B cell (primary cell): ENCODE measurements at regions not wholly inside any gene's neighbourhood (a gene's known extent, or its start where the extent isn't known, plus 50 kb on each side); places are given as distances from the start of the nearest gene placed in this dataset.

Experiments used
- ATAC-seq: fragments of 200-7000 bp; cut with Tn5 transposase; one replicate; pipeline ENCODE4 v1.10.0; 2021; ENCODE audit warnings: low read depth, mild to moderate bottlenecking, moderate number of reproducible peaks, moderate library complexity
- CTCF ChIA-PET: fragments of 350-600 bp; sonication (Branson Sonifier 250); formaldehyde crosslinking; loops from one replicate; lab custom pipeline; 2021; ENCODE audit warnings: antibody characterized with exemption, inconsistent platforms; lab: Charles Lee
- POLR2A ChIA-PET: fragments of 350-600 bp; sonication (Branson Sonifier 250); formaldehyde crosslinking; loops from one replicate; lab custom pipeline; 2021; ENCODE audit warnings: antibody characterized with exemption; lab: Charles Lee
- DNase-seq: peaks from one replicate; pipeline ENCODE4 v3.0.0; 2013
- H2AFZ ChIP-seq: 2 replicates; pipeline ENCODE4 v1.6.1; 2012; ENCODE audit warnings: mild to moderate bottlenecking, low read depth, low read length; ENCODE audit not compliant: insufficient read depth, poor library complexity, severe bottlenecking
- H3K27ac ChIP-seq, 2 donors: 1 replicate in 1 of 2; 2 replicates in 1 of 2; pipeline ENCODE4 v1.5.1; 2012 to 2013; ENCODE audit warnings: low read length in 2 of 2, mild to moderate bottlenecking in 2 of 2, moderate library complexity in 1 of 2
- H3K27me3 ChIP-seq, 4 experiments: fragments of 200-600 bp in 1 of 4; sonication (generic) in 1 of 4; replicated peaks in 1 of 4; 1 replicate in 2 of 4; 2 replicates in 2 of 4; pipeline versions ENCODE4 v1.6.1 to v1.7.0; 2013 to 2016; ENCODE audit warnings: low read length in 3 of 4, mild to moderate bottlenecking in 2 of 4, mixed read lengths in 1 of 4, moderate library complexity in 1 of 4; ENCODE audit not compliant: insufficient read depth in 4 of 4, control insufficient read depth in 3 of 4; ENCODE audit errors: control extremely low read depth in 1 of 4
- H3K36me3 ChIP-seq, 2 experiments: replicated peaks in 1 of 2; 1 replicate in 1 of 2; 2 replicates in 1 of 2; pipeline versions ENCODE4 v1.6.1 to v1.7.1; 2013; ENCODE audit warnings: low read length in 1 of 2; ENCODE audit not compliant: insufficient read depth in 2 of 2, control insufficient read depth in 1 of 2; ENCODE audit errors: control extremely low read depth in 1 of 2, extremely low read depth in 1 of 2
- H3K4me1 ChIP-seq, 2 donors: fragments of 200-600 bp in 1 of 2; sonication (generic) in 1 of 2; 1 replicate in 1 of 2; 2 replicates in 1 of 2; pipeline versions ENCODE4 v1.5.1 to v1.6.1; 2013 to 2017; ENCODE audit warnings: low read length in 2 of 2; ENCODE audit not compliant: control insufficient read depth in 2 of 2, insufficient read depth in 2 of 2
- H3K4me2 ChIP-seq: replicated peaks from 2 replicates; pipeline ENCODE3; 2012; ENCODE audit warnings: mild to moderate bottlenecking, low read depth, low read length; ENCODE audit not compliant: poor library complexity, severe bottlenecking
- H3K4me3 ChIP-seq, 5 experiments: fragments of 200-600 bp in 1 of 5; sonication (generic) in 1 of 5; 1 replicate in 3 of 5; 2 replicates in 2 of 5; pipeline versions ENCODE4 v1.5.1 to v1.7.0; 2011 to 2016; ENCODE audit warnings: low read length in 4 of 5, mild to moderate bottlenecking in 4 of 5, low read depth in 2 of 5, control low read depth in 1 of 5, moderate library complexity in 1 of 5; ENCODE audit not compliant: insufficient read depth in 1 of 5; ENCODE audit errors: control extremely low read depth in 1 of 5, extremely low read depth in 1 of 5
- H3K79me2 ChIP-seq: fragments of 200-600 bp; sonication (generic); one replicate; pipeline ENCODE4 v1.6.0; 2016; ENCODE audit warnings: low read length; ENCODE audit not compliant: control insufficient read depth, insufficient read depth
- H3K9ac ChIP-seq: fragments of 200-600 bp; sonication (generic); 2 replicates; pipeline ENCODE4 v1.6.1; 2017; ENCODE audit warnings: mild to moderate bottlenecking, low read length, moderate library complexity
- H3K9me3 ChIP-seq, 3 donors: one replicate each; pipeline versions ENCODE4 v1.6.1 to v1.7.1; 2013; ENCODE audit warnings: low read length in 2 of 3; ENCODE audit not compliant: control insufficient read depth in 2 of 3, insufficient read depth in 1 of 3; ENCODE audit errors: control extremely low read depth in 1 of 3
- H4K20me1 ChIP-seq: 2 replicates; pipeline ENCODE4 v1.6.0; 2012; ENCODE audit warnings: mild to moderate bottlenecking, low read length; ENCODE audit not compliant: insufficient read depth, control insufficient read depth, poor library complexity, severe bottlenecking
- H3K27ac Mint-ChIP-seq: one replicate; pipeline ENCODE4 v1.8.0; 2021; ENCODE audit warnings: mixed read lengths
- H3K27me3 Mint-ChIP-seq: one replicate; pipeline ENCODE4 v1.8.0; 2021; ENCODE audit warnings: mixed read lengths
- H3K4me1 Mint-ChIP-seq: one replicate; pipeline ENCODE4 v1.8.0; 2021; ENCODE audit warnings: mixed read lengths
- H3K4me3 Mint-ChIP-seq: one replicate; pipeline ENCODE4 v1.8.0; 2021; ENCODE audit warnings: mixed read lengths
- H3K9me3 Mint-ChIP-seq: one replicate; pipeline ENCODE4 v1.8.0; 2022; ENCODE audit warnings: mixed read lengths; ENCODE audit not compliant: insufficient read depth
- CTCF ChIP-seq: fragments of 200-600 bp; IDR thresholded peaks from one replicate; pipeline ENCODE4 v1.8.0; 2022; ENCODE audit warnings: antibody characterized with exemption, mild to moderate bottlenecking
- EZH2 ChIP-seq: IDR thresholded peaks from 2 replicates; pipeline ENCODE4 v1.6.1; 2012; ENCODE audit warnings: borderline replicate concordance, low read depth, mild to moderate bottlenecking, moderate library complexity, low read length; ENCODE audit not compliant: insufficient read depth, poor library complexity, severe bottlenecking
- WGBS: methylation state at CpG from one replicate; pipeline ENCODE4 v1.1.5; 2013; ENCODE audit warnings: missing lambda C conversion rate; ENCODE audit not compliant: insufficient coverage; 5-methylcytosine and 5-hydroxymethylcytosine counted together
- intact Hi-C: fragments of 100-400 bp; cut with micrococcal nuclease; formaldehyde crosslinking; loops from one replicate; pipeline ENCODE4 v1.10.0; 2022

DNA sequence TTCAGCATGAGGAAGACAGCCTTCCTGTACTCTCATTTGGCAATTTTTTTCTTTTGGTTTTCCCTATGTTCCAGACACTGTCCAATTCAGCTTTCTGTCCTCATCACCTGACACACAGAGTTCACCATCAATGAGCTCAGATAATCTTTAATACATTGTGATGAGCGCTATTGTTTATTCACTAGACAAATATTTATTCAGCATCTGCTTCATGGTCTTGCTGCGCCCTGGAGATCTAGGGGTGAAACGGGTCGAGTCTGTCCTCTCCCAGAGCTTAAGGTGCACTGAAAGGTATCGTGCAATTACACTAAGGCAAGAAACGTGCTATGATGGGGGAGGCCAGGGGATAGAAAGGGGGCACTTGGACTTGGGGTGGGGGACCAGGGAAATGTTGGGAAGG, 281.6 kb downstream of the ZSWIM6 start:
- peaks cover 0 to 3% (median 0%) of the 10 kb centered on the region in 4 experiments for H3K27me3 ChIP-seq
- Mint-ChIP-seq H3K9me3 (no peaks in the 10 kb centered on the region), H3K27ac (no peak overlapping the region), H3K4me1 (peaks cover 3% of the 10 kb centered on the region), H3K4me3 (no peak overlapping the region), H3K27me3 (peaks cover 16% of the 10 kb centered on the region)
- ATAC-seq (no peak), DNase-seq (no peak)
- TF ChIP-seq CTCF: no peak
- no peak for TF ChIP-seq EZH2
- H3K4me3 ChIP-seq: no peak overlapping the region
- H3K36me3 ChIP-seq: no peaks in the 10 kb centered on the region
- H2AFZ ChIP-seq: no peak overlapping the region
- H3K9ac ChIP-seq: no peak overlapping the region
- H3K4me1 ChIP-seq: peaks cover 2 to 8% of the 10 kb centered on the region in 2 donors
- no peaks in the 10 kb centered on the region for H4K20me1 ChIP-seq
- intact Hi-C loops: no loop called here
- ChIA-PET CTCF (no interaction called here), POLR2A (no interaction called here)
- 96% methylated on average over 6 of the region's 6 CpGs for WGBS
- no peak overlapping the region for H3K27ac ChIP-seq
- H3K9me3 ChIP-seq: no peaks in the 10 kb centered on the region
- H3K4me2 ChIP-seq: no peak overlapping the region
- no peaks in the 10 kb centered on the region for H3K79me2 ChIP-seq

- no peak overlapping the region for H3K4me3 ChIP-seq
- no peak overlapping the region for H3K4me2 ChIP-seq
- peaks cover 11 to 17% of the 10 kb centered on the region in 2 donors for H3K4me1 ChIP-seq
- Mint-ChIP-seq H3K9me3 (no peaks in the 10 kb centered on the region), H3K27me3 (peaks cover 16% of the 10 kb centered on the region), H3K4me1 (peaks cover 13% of the 10 kb centered on the region), H3K4me3 (no peak overlapping the region), H3K27ac (no peak overlapping the region)
- peaks cover 0 to 3% (median 0%) of the 10 kb centered on the region in 4 experiments for H3K27me3 ChIP-seq
- H3K36me3 ChIP-seq: no peaks in the 10 kb centered on the region
- intact Hi-C loops: no loop called here
- H4K20me1 ChIP-seq: no peaks in the 10 kb centered on the region
- WGBS: 75% methylated on average over 1 of the region's 3 CpGs
- POLR2A ChIA-PET: no interaction called here
- no peaks in the 10 kb centered on the region for H3K79me2 ChIP-seq
- TF ChIP-seq CTCF: no peak
- TF ChIP-seq EZH2: no peak
- DNase-seq (no peak), ATAC-seq (no peak)
- H3K27ac ChIP-seq: no peak overlapping the region
- no peak overlapping the region for H2AFZ ChIP-seq
- no peak overlapping the region for H3K9ac ChIP-seq
- CTCF ChIA-PET: interaction anchor here (1.5 kb wide), 1 partner anchor 9 kb away, joined by 4 read pairs; no protein-coding TSS in a partner anchor
- H3K9me3 ChIP-seq: no peaks in the 10 kb centered on the region
Observed at GRCh38 chr5:61614606-61615005, 282.5 kb downstream of the ZSWIM6 start.
